SHP77 treated with DMSO at 0.1 percent for 48 hours (cell line): ENCODE measurements at regions not wholly inside any gene's neighbourhood (a gene's known extent, or its start where the extent isn't known, plus 50 kb on each side); places are given as distances from the start of the nearest gene placed in this dataset.

Experiments
- DNase-seq: peaks from one replicate; lab custom pipeline; 2025; lab: John Stamatoyannopoulos, UW

- no peak for DNase-seq
Measured at GRCh38 chr14:53355581-53356112, 202.5 kb upstream of the DDHD1 start.

- no peak for DNase-seq
Measured at GRCh38 chr14:53354336-53354735, 201.2 kb upstream of the DDHD1 start.

- no peak for DNase-seq
Measured at GRCh38 chr14:53350866-53351265, 197.7 kb upstream of the DDHD1 start.

- DNase-seq, result no peak
Measured at GRCh38 chr14:53350429-53350828, 197.3 kb upstream of the DDHD1 start.

GRCh38 chr14:53346988-53347387 is 193.9 kb upstream of the DDHD1 start:
- no peak for DNase-seq

- DNase-seq, result no peak
Measured at GRCh38 chr14:53341324-53341723, 188.2 kb upstream of the DDHD1 start.

- DNase-seq, result no peak
Measured at GRCh38 chr14:53338192-53338591, 185.1 kb upstream of the DDHD1 start.

DNA sequence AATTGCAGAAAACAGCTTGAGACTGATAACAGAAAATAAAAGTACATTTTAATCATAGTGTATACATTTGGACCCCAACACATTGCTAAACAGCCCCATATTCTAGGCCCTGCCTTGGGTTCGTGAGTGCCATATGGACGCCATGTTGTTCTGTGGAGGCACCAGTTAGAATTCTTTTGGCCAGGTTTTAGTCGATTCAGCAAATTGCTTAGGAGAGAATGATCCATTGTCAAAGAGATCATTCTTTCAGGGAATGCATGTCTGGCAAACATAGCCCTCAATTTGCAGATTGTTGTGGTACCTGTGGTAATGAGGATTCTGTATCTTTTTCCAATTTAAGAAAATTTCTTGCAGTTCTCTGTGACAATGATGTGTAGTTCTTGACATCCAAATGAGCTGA is 183.6 kb upstream of the DDHD1 start:
- DNase-seq, result no peak

DNA sequence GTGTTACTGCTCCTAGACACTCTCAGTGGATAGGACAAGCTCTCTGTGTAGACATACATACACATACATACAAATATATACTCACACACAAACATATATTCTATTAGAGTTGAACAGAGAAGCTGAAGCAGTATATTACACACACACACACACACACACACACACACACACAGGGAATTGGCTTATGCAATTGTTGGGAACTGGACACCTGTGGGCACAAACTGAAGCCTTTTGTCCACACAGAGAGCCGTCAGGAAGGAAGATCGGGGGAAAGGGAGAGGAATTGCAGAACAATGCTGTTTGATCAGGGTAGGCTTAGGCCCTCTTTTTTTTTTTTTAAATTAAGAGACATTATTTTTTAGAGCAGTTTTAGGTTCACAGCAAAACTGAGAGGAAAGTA is 180.7 kb upstream of the DDHD1 start:
- no peak for DNase-seq

GRCh38 chr14:53331921-53332320 is 178.8 kb upstream of the DDHD1 start:
- no peak for DNase-seq

DNA sequence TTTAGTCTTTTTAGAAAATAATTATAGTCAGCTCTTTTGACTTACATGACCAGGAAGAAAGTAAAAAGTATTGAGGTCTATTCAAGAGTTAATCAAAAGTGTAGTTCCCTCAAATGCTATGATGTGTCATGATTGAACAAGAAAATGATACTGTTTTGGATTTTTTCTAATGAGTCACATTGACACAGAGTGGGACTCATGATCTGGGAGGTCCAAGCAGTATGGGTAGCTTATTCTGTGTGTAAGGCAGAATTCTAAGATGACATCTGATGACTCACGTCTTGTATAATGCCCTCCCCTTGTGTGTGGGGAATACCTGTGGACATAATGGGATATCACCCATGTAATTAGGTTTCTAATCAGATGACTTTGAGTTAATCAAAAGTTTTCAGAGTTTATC is 178.1 kb upstream of the DDHD1 start:
- no peak for DNase-seq

- no peak for DNase-seq
Measured at GRCh38 chr14:53330441-53330840, 177.3 kb upstream of the DDHD1 start.

- no peak for DNase-seq
Measured at GRCh38 chr14:53328841-53329240, 175.7 kb upstream of the DDHD1 start.

DNA sequence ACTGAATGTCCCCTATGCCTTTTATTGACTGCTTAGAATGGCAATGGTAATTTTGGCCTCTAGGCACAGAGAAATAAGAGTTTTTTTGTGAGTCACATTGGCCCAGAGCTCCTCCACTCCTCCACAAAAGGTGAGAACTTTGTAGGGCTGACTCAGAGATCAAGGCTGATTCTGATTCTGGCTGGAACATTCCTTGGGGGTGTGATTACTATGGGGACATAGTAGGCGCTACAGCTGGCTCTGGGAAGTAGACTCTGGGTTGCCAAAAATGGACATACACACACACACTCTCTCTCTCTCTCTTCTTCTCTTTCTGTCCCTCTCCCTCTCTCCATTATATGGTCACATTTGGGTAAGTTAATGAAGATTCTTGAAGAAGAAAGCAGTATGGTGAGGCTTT is 174.6 kb upstream of the DDHD1 start:
- no peak for DNase-seq

GRCh38 chr14:53325176-53325806 is 172.2 kb upstream of the DDHD1 start:
- DNase-seq, result no peak

DNA sequence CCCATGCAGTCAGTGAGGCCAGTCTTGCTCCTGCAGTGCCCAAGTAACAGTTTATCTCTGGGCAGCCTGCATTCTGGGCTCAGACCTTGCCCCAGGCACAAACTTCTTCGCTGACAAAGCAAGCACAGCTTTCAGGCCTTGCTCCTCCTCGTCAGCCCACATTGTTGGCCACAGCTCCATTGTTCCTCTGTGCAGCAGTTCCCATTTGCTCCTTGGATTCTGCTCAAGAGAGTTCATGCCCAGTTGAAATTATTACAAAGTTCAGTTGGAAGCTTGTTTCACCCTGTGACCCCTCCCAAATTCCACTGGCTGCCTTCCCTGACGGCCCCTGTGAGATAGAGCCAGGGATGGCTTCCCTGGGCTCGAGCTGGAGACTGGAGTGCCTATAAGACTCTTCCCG is 163.4 kb upstream of the DDHD1 start:
- DNase-seq, result no peak

GRCh38 chr14:53310412-53310811 is 157.3 kb upstream of the DDHD1 start:
- DNase-seq, result no peak

GRCh38 chr14:53306911-53307310 is 153.8 kb upstream of the DDHD1 start:
- DNase-seq, result no peak

GRCh38 chr14:53306267-53306721 is 153.2 kb upstream of the DDHD1 start:
- peak; percentile 34 for DNase-seq

GRCh38 chr14:53304726-53305381 is 151.7 kb upstream of the DDHD1 start:
- DNase-seq, result no peak

DNA sequence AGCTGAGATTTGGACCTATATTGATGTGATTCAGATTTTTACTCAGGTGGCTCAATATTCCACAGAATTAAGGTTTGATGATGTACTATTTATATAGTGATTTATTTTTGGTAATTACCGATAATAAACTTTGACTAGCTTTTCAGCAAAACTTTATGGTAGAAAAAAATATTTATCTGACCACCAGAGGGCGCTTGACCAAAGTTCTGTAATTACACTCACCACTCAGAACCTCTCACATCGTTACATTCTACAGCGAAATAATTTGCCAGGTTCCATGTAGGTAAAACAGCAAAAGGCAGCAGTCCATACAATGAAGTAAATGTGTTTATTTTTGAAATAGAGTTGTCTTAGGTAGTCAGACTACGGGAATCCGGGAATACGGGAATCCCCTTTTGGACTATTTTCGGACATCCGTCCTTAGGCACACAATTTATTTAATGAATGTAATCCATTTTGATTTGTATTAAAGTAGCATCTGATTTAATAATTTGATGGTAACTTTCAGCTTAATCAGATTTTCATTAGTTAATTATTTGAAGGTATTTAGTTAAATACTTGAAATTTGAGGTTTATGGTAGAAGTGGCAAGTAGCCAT is 143.0 kb upstream of the DDHD1 start:
- no peak for DNase-seq

GRCh38 chr14:53295372-53295771 is 142.2 kb upstream of the DDHD1 start:
- no peak for DNase-seq

- DNase-seq, result no peak
Measured at GRCh38 chr14:53286301-53286700, 133.2 kb upstream of the DDHD1 start.
